Glutamatergic neuron (in vitro differentiated cells): ENCODE measurements at regions not wholly inside any gene's neighbourhood (a gene's known extent, or its start where the extent isn't known, plus 50 kb on each side); places are given as distances from the start of the nearest gene placed in this dataset.
"Not testable (repeated sequence)": the region's sequence is repeated elsewhere in the genome, so short reads cannot be mapped to it uniquely, and the experiment has no call there.

Source experiments
- DNase-seq: peaks from one replicate; pipeline ENCODE4 v3.0.0; 2022
- H3K27ac Mint-ChIP-seq: one replicate; pipeline ENCODE4 v1.8.0; 2020; ENCODE audit warnings: mild to moderate bottlenecking, mixed read lengths, inconsistent platforms; ENCODE audit not compliant: unreplicated experiment
- H3K27me3 Mint-ChIP-seq: one replicate; pipeline ENCODE4 v1.8.0; 2020; ENCODE audit warnings: mild to moderate bottlenecking, moderate library complexity, mixed read lengths, inconsistent platforms; ENCODE audit not compliant: unreplicated experiment
- H3K36me3 Mint-ChIP-seq: one replicate; pipeline ENCODE4 v1.8.0; 2020; ENCODE audit warnings: mild to moderate bottlenecking, mixed read lengths, inconsistent platforms; ENCODE audit not compliant: unreplicated experiment
- H3K4me1 Mint-ChIP-seq: one replicate; pipeline ENCODE4 v1.8.0; 2020; ENCODE audit warnings: mild to moderate bottlenecking, low read depth, mixed read lengths, inconsistent platforms; ENCODE audit not compliant: unreplicated experiment
- H3K4me3 Mint-ChIP-seq: one replicate; pipeline ENCODE4 v1.8.0; 2020; ENCODE audit warnings: mild to moderate bottlenecking, mixed read lengths, inconsistent platforms; ENCODE audit not compliant: unreplicated experiment
- H3K9me3 Mint-ChIP-seq: one replicate; pipeline ENCODE4 v1.8.0; 2020; ENCODE audit warnings: mild to moderate bottlenecking, moderate library complexity, mixed read lengths, inconsistent platforms; ENCODE audit not compliant: unreplicated experiment
- TF ChIP-seq, protein P1 (sequence below): fragments of 200-600 bp; sonication (generic); IDR thresholded peaks from one replicate; pipeline ENCODE4 v1.5.0; 2021; ENCODE audit not compliant: partially characterized antibody, unreplicated experiment

DNA sequence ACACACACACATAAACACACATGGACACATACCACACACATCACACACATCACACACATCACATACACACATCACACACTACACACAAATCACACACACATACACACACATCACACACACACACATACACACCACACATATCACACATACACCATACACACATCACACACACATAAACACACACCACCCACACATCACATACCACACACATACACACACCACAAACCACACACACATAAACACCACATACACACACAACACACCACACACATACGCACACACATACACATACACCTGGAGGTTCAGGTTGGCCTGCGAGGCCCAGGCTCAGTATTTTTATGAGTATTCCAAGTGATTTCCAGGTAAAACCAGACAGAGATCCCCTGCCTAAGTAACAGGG lies 279.5 kb downstream of the FOXL1 start:
- Mint-ChIP-seq H3K4me3 (no peak overlapping the region), H3K27me3 (no peaks in the 10 kb centered on the region), H3K4me1 (no peaks in the 10 kb centered on the region), H3K27ac (no peak overlapping the region), H3K36me3 (no peaks in the 10 kb centered on the region), H3K9me3 (no peaks in the 10 kb centered on the region)
- TF ChIP-seq, protein P1, sequence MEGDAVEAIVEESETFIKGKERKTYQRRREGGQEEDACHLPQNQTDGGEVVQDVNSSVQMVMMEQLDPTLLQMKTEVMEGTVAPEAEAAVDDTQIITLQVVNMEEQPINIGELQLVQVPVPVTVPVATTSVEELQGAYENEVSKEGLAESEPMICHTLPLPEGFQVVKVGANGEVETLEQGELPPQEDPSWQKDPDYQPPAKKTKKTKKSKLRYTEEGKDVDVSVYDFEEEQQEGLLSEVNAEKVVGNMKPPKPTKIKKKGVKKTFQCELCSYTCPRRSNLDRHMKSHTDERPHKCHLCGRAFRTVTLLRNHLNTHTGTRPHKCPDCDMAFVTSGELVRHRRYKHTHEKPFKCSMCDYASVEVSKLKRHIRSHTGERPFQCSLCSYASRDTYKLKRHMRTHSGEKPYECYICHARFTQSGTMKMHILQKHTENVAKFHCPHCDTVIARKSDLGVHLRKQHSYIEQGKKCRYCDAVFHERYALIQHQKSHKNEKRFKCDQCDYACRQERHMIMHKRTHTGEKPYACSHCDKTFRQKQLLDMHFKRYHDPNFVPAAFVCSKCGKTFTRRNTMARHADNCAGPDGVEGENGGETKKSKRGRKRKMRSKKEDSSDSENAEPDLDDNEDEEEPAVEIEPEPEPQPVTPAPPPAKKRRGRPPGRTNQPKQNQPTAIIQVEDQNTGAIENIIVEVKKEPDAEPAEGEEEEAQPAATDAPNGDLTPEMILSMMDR, result no peak
- no peak for DNase-seq

DNA sequence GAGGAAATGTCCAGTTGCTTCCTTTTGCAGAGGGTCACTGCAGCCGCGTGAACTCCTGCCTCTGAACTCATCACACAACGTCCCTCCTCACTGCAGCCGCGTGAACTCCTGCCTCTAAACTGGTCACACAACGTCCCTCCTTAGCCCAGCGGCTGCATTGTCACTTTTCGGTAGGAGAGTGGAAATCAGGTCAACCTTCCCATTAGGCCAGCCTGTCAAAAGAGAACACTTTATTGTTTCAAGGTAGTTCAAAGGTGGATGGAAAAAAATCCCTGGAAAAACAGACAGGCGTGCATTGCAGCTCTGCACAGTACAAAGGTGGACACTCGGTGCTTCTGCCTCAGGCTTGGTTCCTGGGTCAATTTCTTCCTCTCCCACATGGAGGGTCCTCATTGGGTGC lies 280.2 kb downstream of the FOXL1 start:
- TF ChIP-seq, protein P1, result no peak
- Mint-ChIP-seq H3K4me1 (no peaks in the 10 kb centered on the region), H3K27ac (no peak overlapping the region), H3K4me3 (no peak overlapping the region), H3K27me3 (peaks cover 1% of the 10 kb centered on the region), H3K36me3 (no peaks in the 10 kb centered on the region), H3K9me3 (no peaks in the 10 kb centered on the region)
- DNase-seq, result no peak

- not testable (repeated sequence) for H3K9me3 Mint-ChIP-seq, H3K4me3 Mint-ChIP-seq, H3K4me1 Mint-ChIP-seq, H3K36me3 Mint-ChIP-seq, H3K27ac Mint-ChIP-seq, H3K27me3 Mint-ChIP-seq, DNase-seq
Observed at GRCh38 chr16:86861270-86861858, 283.0 kb downstream of the FOXL1 start.

GRCh38 chr16:86862595-86863280 lies 284.4 kb downstream of the FOXL1 start:
- Mint-ChIP-seq H3K4me1 (no peaks in the 10 kb centered on the region), H3K27me3 (peaks cover 3% of the 10 kb centered on the region), H3K36me3 (no peaks in the 10 kb centered on the region), H3K4me3 (no peak overlapping the region), H3K9me3 (no peaks in the 10 kb centered on the region), H3K27ac (no peak overlapping the region)
- no peak for DNase-seq
- TF ChIP-seq, protein P1, result no peak

- no peak overlapping the region for H3K27ac Mint-ChIP-seq
- peaks cover 4% of the 10 kb centered on the region for H3K27me3 Mint-ChIP-seq
- H3K9me3 Mint-ChIP-seq, result no peaks in the 10 kb centered on the region
- TF ChIP-seq, protein P1, result no peak
- H3K4me1 Mint-ChIP-seq, result peaks cover 4% of the 10 kb centered on the region
- no peaks in the 10 kb centered on the region for H3K36me3 Mint-ChIP-seq
- no peak for DNase-seq
- H3K4me3 Mint-ChIP-seq, result no peak overlapping the region
Observed at GRCh38 chr16:86863609-86864008, 285.3 kb downstream of the FOXL1 start.
